ENCODE measurements at regions not wholly inside any gene's neighbourhood (a gene's known extent, or its start where the extent isn't known, plus 50 kb on each side); places are given as distances from the start of the nearest gene placed in this dataset.

DNA sequence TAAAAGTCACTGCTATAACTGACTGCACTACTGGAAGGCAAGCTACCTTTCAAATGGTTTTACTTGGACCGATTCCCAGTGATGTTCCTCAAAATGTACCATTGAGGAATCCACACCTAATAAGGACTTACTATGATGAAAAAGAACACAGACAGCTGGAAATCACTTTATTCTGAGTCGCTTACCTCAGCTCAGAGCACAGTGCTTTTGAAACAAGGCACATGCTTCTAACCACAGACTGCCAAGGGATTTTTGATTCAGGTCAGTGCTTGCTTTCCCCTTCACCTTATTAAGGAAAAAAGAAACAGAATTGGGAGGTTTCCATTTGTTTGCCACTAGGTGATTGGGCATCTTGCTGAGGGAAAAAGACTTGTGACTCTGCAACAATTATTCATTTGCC is 707.5 kb upstream of the FSHR start:
- H3K4me3 ChIP-seq (ENCODE audit: control insufficient read depth, low read depth, low read length) = no peak overlapping the region
- TF ChIP-seq, protein P1, sequence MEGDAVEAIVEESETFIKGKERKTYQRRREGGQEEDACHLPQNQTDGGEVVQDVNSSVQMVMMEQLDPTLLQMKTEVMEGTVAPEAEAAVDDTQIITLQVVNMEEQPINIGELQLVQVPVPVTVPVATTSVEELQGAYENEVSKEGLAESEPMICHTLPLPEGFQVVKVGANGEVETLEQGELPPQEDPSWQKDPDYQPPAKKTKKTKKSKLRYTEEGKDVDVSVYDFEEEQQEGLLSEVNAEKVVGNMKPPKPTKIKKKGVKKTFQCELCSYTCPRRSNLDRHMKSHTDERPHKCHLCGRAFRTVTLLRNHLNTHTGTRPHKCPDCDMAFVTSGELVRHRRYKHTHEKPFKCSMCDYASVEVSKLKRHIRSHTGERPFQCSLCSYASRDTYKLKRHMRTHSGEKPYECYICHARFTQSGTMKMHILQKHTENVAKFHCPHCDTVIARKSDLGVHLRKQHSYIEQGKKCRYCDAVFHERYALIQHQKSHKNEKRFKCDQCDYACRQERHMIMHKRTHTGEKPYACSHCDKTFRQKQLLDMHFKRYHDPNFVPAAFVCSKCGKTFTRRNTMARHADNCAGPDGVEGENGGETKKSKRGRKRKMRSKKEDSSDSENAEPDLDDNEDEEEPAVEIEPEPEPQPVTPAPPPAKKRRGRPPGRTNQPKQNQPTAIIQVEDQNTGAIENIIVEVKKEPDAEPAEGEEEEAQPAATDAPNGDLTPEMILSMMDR (IDR thresholded peaks at IDR 0.05; ENCODE audit: control insufficient read depth, insufficient read depth, low read depth, low read length, missing control alignments) = no peak
- no peak for DNase-seq (ENCODE audit: low read depth)

DNA sequence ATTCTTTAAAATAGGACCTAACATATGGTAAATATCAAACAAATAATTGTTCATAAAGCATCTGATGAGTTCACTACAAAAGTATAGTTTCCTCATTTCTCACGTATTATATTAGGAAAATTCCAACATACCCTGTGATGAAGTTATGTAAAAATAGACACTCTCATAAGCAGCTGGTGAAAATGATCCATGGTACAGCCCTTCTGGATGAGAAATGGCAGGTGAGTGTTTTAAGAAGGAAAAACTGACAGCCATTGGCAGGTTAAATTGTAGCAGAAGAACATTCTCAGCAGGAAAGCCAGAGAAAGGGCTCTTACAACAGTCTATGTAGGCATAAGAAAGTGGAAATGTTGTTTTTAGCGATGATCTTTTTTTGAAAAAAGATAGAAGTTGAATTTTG is 706.5 kb upstream of the FSHR start:
- no peak for DNase-seq (ENCODE audit: low read depth)
- TF ChIP-seq, protein P1 (IDR thresholded peaks at IDR 0.05; ENCODE audit: control insufficient read depth, insufficient read depth, low read depth, low read length, missing control alignments) = no peak
- no peak overlapping the region for H3K4me3 ChIP-seq (ENCODE audit: control insufficient read depth, low read depth, low read length)

DNA sequence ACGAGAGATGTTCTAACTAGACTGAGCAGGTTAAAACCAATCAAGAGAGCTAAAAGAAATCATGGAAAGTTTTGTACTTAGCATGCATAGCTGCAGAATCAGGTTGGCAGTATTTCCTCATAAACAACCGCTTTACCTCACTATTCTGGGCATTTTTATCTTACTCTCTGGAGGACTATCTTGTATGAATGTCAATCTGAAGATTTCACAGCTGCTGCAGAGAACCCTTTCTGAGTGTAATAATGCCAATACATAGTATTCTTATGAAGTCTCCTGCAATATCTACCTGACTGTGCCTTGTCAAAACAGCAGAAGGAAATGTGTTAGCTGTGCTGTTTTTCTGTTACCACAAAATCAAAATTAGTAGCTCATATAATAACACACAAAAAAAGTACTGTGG is 705.9 kb upstream of the FSHR start:
- DNase-seq (ENCODE audit: low read depth) = no peak
- TF ChIP-seq, protein P1 (IDR thresholded peaks at IDR 0.05; ENCODE audit: control insufficient read depth, insufficient read depth, low read depth, low read length, missing control alignments) = no peak
- no peak overlapping the region for H3K4me3 ChIP-seq (ENCODE audit: control insufficient read depth, low read depth, low read length)

- TF ChIP-seq, protein P1 (IDR thresholded peaks at IDR 0.05; ENCODE audit: control insufficient read depth, insufficient read depth, low read depth, low read length, missing control alignments) = no peak
- no peak for DNase-seq (ENCODE audit: low read depth)
Observed at GRCh38 chr2:49858657-49859056, 704.3 kb upstream of the FSHR start.

DNA sequence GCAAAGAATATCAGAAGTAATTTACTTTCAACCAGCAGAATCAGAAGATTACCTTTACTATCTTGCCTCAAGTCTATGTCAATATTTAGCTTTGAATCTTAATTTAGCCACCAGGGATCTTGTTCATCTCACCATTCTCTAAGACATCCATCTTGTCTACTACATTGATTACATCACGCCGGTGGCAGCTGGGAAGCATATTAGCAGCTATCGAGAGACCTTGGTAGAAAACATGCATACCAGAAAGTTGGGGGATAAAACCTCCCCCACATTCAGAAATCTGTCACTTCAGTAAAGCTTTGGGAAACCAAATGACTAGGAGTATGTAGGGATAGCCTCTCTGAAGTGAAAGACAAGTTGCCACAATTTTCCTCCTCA is 703.8 kb upstream of the FSHR start:
- H3K4me3 ChIP-seq (ENCODE audit: control insufficient read depth, low read depth, low read length) = no peak overlapping the region
- DNase-seq (ENCODE audit: low read depth) = no peak
- TF ChIP-seq, protein P1 (IDR thresholded peaks at IDR 0.05; ENCODE audit: control insufficient read depth, insufficient read depth, low read depth, low read length, missing control alignments) = no peak

More at GRCh38 chr2:49858657-49859056, 704.3 kb upstream of the FSHR start:
- H3K4me3 ChIP-seq (ENCODE audit: control insufficient read depth, low read depth, low read length) = no peak overlapping the region

- H3K4me3 ChIP-seq (ENCODE audit: control insufficient read depth, low read depth, low read length) = no peak overlapping the region
- TF ChIP-seq, protein P1 (IDR thresholded peaks at IDR 0.05; ENCODE audit: control insufficient read depth, insufficient read depth, low read depth, low read length, missing control alignments) = no peak
- no peak for DNase-seq (ENCODE audit: low read depth)
Observed at GRCh38 chr2:49857371-49858112, 703.2 kb upstream of the FSHR start.
